ENCODE measurements at regions not wholly inside any gene's neighbourhood (a gene's known extent, or its start where the extent isn't known, plus 50 kb on each side); places are given as distances from the start of the nearest gene placed in this dataset.

- Histone ChIP-seq H3K9me3 (no peaks in the 10 kb centered on the region), H3K4me1 (peaks cover 0 to 33% of the 10 kb centered on the region in 2 donors)
- no peak for ATAC-seq
Measured at GRCh38 chr14:89565607-89566006, 148.6 kb upstream of the FOXN3 start.

GRCh38 chr14:89564989-89565388 is 148.0 kb upstream of the FOXN3 start:
- Histone ChIP-seq H3K27ac (no peak overlapping the region), H3K4me1 (peaks cover 0 to 33% of the 10 kb centered on the region in 2 donors), H3K9me3 (no peaks in the 10 kb centered on the region), H3K36me3 (no peaks in the 10 kb centered on the region), H3K27me3 (no peaks in the 10 kb centered on the region), H3K4me3 (no peak overlapping the region)
- intact Hi-C loops (cut with DNase I): no loop called here
- no peak for TF ChIP-seq CTCF (IDR thresholded peaks at IDR 0.05)
- DNase-seq (no peak), ATAC-seq (no peak)

More at GRCh38 chr14:89565607-89566006, 148.6 kb upstream of the FOXN3 start:
- Histone ChIP-seq H3K36me3 (no peaks in the 10 kb centered on the region), H3K4me3 (no peak overlapping the region), H3K27me3 (no peaks in the 10 kb centered on the region), H3K27ac (no peak overlapping the region)
- intact Hi-C loops (cut with DNase I): no loop called here
- no peak for DNase-seq
- no peak for TF ChIP-seq CTCF (IDR thresholded peaks at IDR 0.05)

GRCh38 chr14:89564286-89564957 is 147.4 kb upstream of the FOXN3 start:
- Histone ChIP-seq H3K4me3 (no peak overlapping the region), H3K9me3 (no peaks in the 10 kb centered on the region), H3K36me3 (no peaks in the 10 kb centered on the region), H3K27me3 (no peaks in the 10 kb centered on the region), H3K27ac (peak overlapping the region in 1 of 2 donors; percentile 53), H3K4me1 (peaks cover 0 to 33% of the 10 kb centered on the region in 2 donors)
- no peak for TF ChIP-seq CTCF (IDR thresholded peaks at IDR 0.05)
- no peak for ATAC-seq
- intact Hi-C loops (cut with DNase I): no loop called here
- DNase-seq: no peak

- H3K36me3 ChIP-seq: peaks cover 0 to 4% of the 10 kb centered on the region in 2 donors
- TF ChIP-seq CTCF (IDR thresholded peaks at IDR 0.05): no peak
- no peak overlapping the region for H3K27ac ChIP-seq
- ATAC-seq: no peak
- H3K9me3 ChIP-seq: no peaks in the 10 kb centered on the region
- no peaks in the 10 kb centered on the region for H3K27me3 ChIP-seq
- no peak for DNase-seq
- intact Hi-C loops (cut with DNase I): no loop called here
- no peak overlapping the region for H3K4me3 ChIP-seq
- peaks cover 0 to 33% of the 10 kb centered on the region in 2 donors for H3K4me1 ChIP-seq
Measured at GRCh38 chr14:89563471-89563870, 146.4 kb upstream of the FOXN3 start.

- Histone ChIP-seq H3K4me1 (no peaks in the 10 kb centered on the region), H3K4me3 (no peak overlapping the region), H3K27ac (no peak overlapping the region), H3K27me3 (no peaks in the 10 kb centered on the region), H3K9me3 (no peaks in the 10 kb centered on the region), H3K36me3 (no peaks in the 10 kb centered on the region)
- intact Hi-C loops (cut with DNase I): no loop called here
- DNase-seq (no peak), ATAC-seq (no peak)
- no peak for TF ChIP-seq CTCF (IDR thresholded peaks at IDR 0.05)
Measured at GRCh38 chr14:89551955-89552354, 134.9 kb upstream of the FOXN3 start.

Data from left lung (tissue), 4 donors.